OCI-LY3 (cell line): ENCODE measurements at regions not wholly inside any gene's neighbourhood (a gene's known extent, or its start where the extent isn't known, plus 50 kb on each side); places are given as distances from the start of the nearest gene placed in this dataset.

Experiments used
- EZH2phosphoT487 ChIP-seq: fragments of 200-600 bp; shearing (Covaris generic); IDR thresholded peaks from 2 replicates; pipeline ENCODE4 v1.6.1; 2018; ENCODE audit warnings: antibody characterized with exemption, mixed run types, low read depth
- TF ChIP-seq, protein P1 (sequence below): fragments of 200-600, 300-600 bp; sonication (generic); IDR thresholded peaks from 2 replicates; pipeline ENCODE4 v1.5.1; 2014; ENCODE audit warnings: antibody characterized with exemption, low read length, low read depth

DNA sequence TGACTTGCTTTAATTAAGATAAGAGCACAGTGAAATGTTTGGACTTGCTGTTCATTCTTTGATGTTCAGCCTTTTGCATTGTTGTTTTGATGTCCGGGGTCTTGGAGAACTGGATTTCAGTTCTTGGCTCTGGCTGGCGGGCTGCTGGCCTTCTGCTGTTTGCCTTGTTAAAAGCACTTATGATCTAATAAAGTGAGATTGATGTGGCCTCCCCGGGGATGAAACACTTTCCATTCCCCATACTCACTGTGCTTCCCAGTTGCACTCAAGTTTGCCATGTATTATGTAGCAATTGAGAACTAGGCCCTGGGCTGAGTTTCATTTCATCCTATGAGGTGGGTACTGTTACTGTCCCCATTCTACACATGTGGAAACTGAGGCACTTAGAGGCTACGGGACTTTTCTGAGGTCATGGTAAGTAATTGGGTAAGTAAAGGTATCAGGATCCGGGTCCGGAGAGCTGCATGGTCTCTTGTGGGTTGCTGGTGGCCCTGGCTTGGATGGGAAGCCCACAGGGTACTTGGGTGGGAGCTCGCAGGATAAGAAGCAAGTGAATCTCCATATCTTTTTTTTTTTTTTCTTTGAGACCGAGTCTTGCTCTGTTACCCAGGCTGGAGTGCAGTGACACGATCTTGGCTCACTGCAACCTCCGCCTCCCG lies 127.7 kb upstream of the ZBTB40 start:
- TF ChIP-seq, protein P1, sequence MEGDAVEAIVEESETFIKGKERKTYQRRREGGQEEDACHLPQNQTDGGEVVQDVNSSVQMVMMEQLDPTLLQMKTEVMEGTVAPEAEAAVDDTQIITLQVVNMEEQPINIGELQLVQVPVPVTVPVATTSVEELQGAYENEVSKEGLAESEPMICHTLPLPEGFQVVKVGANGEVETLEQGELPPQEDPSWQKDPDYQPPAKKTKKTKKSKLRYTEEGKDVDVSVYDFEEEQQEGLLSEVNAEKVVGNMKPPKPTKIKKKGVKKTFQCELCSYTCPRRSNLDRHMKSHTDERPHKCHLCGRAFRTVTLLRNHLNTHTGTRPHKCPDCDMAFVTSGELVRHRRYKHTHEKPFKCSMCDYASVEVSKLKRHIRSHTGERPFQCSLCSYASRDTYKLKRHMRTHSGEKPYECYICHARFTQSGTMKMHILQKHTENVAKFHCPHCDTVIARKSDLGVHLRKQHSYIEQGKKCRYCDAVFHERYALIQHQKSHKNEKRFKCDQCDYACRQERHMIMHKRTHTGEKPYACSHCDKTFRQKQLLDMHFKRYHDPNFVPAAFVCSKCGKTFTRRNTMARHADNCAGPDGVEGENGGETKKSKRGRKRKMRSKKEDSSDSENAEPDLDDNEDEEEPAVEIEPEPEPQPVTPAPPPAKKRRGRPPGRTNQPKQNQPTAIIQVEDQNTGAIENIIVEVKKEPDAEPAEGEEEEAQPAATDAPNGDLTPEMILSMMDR = no peak
- no peak for TF ChIP-seq EZH2phosphoT487
